MCF 10A (cell line): ENCODE measurements at regions not wholly inside any gene's neighbourhood (a gene's known extent, or its start where the extent isn't known, plus 50 kb on each side); places are given as distances from the start of the nearest gene placed in this dataset.

Experiments
- BruUV-seq: library from RNA; stranded (reverse); fragments of 400-500 nt; replicated peaks from 2 replicates; lab custom pipeline; 2021; lab: Mats Ljungman, UMichigan
- CTCF ChIA-PET: fragments of 300-600 bp; sonication (Branson Sonifier 250); formaldehyde crosslinking; extraction: SDS; loops from one replicate; lab custom pipeline; 2021; ENCODE audit warnings: antibody characterized with exemption, inconsistent platforms; lab: Yijun Ruan, JAX
- POLR2A ChIA-PET: fragments of 300-600, 350-650 bp; sonication (Branson Sonifier 250); formaldehyde crosslinking; extraction: SDS; loops from one replicate; lab custom pipeline; 2020; ENCODE audit warnings: antibody characterized with exemption, inconsistent platforms; lab: Yijun Ruan, JAX
- DNase-seq: peaks from one replicate; pipeline ENCODE4 v3.0.0-alpha.2; 2018; ENCODE audit not compliant: unreplicated experiment
- H3K27ac Mint-ChIP-seq: one replicate; pipeline ENCODE4 v1.8.0; 2022; ENCODE audit warnings: mild to moderate bottlenecking, low read depth, mixed read lengths; ENCODE audit not compliant: unreplicated experiment
- H3K27me3 Mint-ChIP-seq: one replicate; pipeline ENCODE4 v1.8.0; 2022; ENCODE audit warnings: mixed read lengths; ENCODE audit not compliant: insufficient read depth, unreplicated experiment
- H3K36me3 Mint-ChIP-seq: one replicate; pipeline ENCODE4 v1.8.0; 2022; ENCODE audit warnings: mild to moderate bottlenecking, moderate library complexity, mixed read lengths; ENCODE audit not compliant: insufficient read depth, unreplicated experiment
- H3K4me1 Mint-ChIP-seq: one replicate; pipeline ENCODE4 v1.8.0; 2022; ENCODE audit warnings: mixed read lengths; ENCODE audit not compliant: insufficient read depth, unreplicated experiment
- H3K4me3 Mint-ChIP-seq: one replicate; pipeline ENCODE4 v1.8.0; 2022; ENCODE audit warnings: mild to moderate bottlenecking, moderate library complexity, mixed read lengths; ENCODE audit not compliant: unreplicated experiment
- H3K9me3 Mint-ChIP-seq: one replicate; pipeline ENCODE4 v1.8.0; 2022; ENCODE audit warnings: mixed read lengths; ENCODE audit not compliant: unreplicated experiment
- CTCF ChIP-seq: fragments of 200-600 bp; IDR thresholded peaks from one replicate; pipeline ENCODE4 v1.8.0; 2022; ENCODE audit warnings: antibody characterized with exemption, mild to moderate bottlenecking; ENCODE audit not compliant: unreplicated experiment
- intact Hi-C: fragments of 100-400 bp; cut with micrococcal nuclease; formaldehyde crosslinking; loops from 2 replicates; pipeline ENCODE4 v1.14.1; 2022

DNA sequence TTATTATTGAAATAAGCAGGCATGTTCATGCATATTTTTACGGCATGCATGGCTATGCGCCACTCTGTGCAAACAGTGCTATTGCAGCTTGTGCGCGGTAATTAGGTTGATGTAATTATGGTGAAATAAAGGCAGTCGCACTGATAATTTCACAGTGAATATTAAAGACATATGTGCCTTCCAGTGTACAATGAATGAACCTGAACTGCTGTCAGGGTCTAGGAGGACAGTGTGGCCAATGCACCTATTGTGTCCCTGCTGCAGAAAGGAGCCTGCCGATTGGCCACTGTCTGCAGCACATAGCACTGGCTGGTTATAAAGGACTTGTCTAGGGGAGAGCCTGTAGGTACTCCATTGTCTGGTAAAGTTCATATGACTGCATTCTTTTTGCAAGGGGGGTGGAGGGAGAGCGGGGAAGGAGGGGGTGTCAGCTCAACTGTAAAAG is 340.4 kb downstream of the USP25 start:
- intact Hi-C loops = loop anchor here (10.0 kb wide), 1 partner anchor 975 kb away; no protein-coding TSS in a partner anchor
- no peak for TF ChIP-seq CTCF
- Mint-ChIP-seq H3K27ac (no peak overlapping the region), H3K36me3 (no peaks in the 10 kb centered on the region), H3K4me1 (no peaks in the 10 kb centered on the region), H3K9me3 (no peaks in the 10 kb centered on the region), H3K27me3 (peaks cover 34% of the 10 kb centered on the region), H3K4me3 (no peak overlapping the region)
- POLR2A ChIA-PET = no interaction called here
- CTCF ChIA-PET = interaction anchor here (0.6 kb wide), 1 partner anchor 26 kb away, joined by 3 read pairs; no protein-coding TSS in a partner anchor
- no TSS peak for BruUV-seq
- DNase-seq = no peak

- H3K4me3 Mint-ChIP-seq = no peak overlapping the region
- peaks cover 28% of the 10 kb centered on the region for H3K27me3 Mint-ChIP-seq
- POLR2A ChIA-PET = no interaction called here
- TF ChIP-seq CTCF = no peak
- no peak overlapping the region for H3K27ac Mint-ChIP-seq
- H3K4me1 Mint-ChIP-seq = no peaks in the 10 kb centered on the region
- no peak for DNase-seq
- no peaks in the 10 kb centered on the region for H3K36me3 Mint-ChIP-seq
- intact Hi-C loops = loop anchor here (10.0 kb wide), 1 partner anchor 974 kb away; no protein-coding TSS in a partner anchor
- no TSS peak for BruUV-seq
- H3K9me3 Mint-ChIP-seq = no peaks in the 10 kb centered on the region
- CTCF ChIA-PET = interaction anchor here (1.6 to 1.7 kb wide), 2 partner anchors 11 to 69 kb away, joined by 3 to 5 read pairs; no protein-coding TSS in a partner anchor
Measured at GRCh38 chr21:16071092-16071491, 341.3 kb downstream of the USP25 start.

DNA sequence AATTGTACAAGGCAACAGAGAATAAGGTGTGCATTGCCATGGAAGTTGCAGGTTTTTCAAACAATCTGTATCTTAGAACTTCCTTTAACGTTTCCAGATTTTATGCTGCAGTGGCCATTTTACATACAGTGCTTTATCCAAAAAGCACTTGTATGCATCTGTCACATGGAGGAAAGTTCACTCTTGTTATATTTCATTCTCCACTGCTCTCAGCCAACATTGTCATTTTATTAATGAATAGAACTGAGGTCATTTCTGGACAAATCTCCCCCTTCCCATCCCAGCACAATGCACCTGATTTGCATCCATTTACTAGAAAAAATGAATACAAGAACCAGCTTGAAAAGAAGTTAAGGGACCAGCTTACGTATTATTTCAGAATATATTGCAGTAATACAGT is 342.0 kb downstream of the USP25 start:
- no peaks in the 10 kb centered on the region for H3K9me3 Mint-ChIP-seq
- H3K27ac Mint-ChIP-seq = no peak overlapping the region
- H3K36me3 Mint-ChIP-seq = no peaks in the 10 kb centered on the region
- CTCF ChIA-PET = interaction anchor here (0.5 to 1.7 kb wide), 4 partner anchors 10 to 291 kb away, joined by 3 to 5 read pairs (median 4); no protein-coding TSS in a partner anchor
- TF ChIP-seq CTCF = no peak
- BruUV-seq = no TSS peak
- no peaks in the 10 kb centered on the region for H3K4me1 Mint-ChIP-seq
- intact Hi-C loops = loop anchor here (10.0 kb wide), 1 partner anchor 973 kb away; no protein-coding TSS in a partner anchor
- POLR2A ChIA-PET = no interaction called here
- peaks cover 28% of the 10 kb centered on the region for H3K27me3 Mint-ChIP-seq
- no peak overlapping the region for H3K4me3 Mint-ChIP-seq
- no peak for DNase-seq

DNA sequence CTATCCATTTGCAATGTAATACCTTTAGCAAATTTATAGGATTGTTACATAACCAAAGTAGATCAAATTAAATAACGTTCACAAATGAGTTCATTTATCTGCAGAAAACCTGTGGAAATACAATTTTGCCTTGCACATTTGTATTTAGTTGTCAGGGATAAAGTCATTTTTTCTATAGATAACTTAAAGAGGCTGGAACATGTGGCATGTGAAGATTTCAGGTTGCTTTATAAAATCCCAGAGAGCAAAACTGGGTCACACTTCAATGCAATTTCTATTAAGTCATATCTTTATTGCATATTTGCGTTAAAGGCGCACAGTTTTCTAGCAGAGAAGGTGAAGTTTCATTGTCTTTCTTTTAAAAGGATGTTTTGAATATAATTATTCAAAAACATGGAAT is 342.4 kb downstream of the USP25 start:
- H3K4me1 Mint-ChIP-seq = no peaks in the 10 kb centered on the region
- H3K4me3 Mint-ChIP-seq = no peak overlapping the region
- no TSS peak for BruUV-seq
- ChIA-PET POLR2A (no interaction called here), CTCF (interaction anchor here (0.5 to 1.7 kb wide), 5 partner anchors 10 to 258 kb away, joined by 3 to 5 read pairs (median 4); no protein-coding TSS in a partner anchor)
- DNase-seq = no peak
- intact Hi-C loops = loop anchor here (10.0 kb wide), 1 partner anchor 973 kb away; no protein-coding TSS in a partner anchor
- no peaks in the 10 kb centered on the region for H3K9me3 Mint-ChIP-seq
- TF ChIP-seq CTCF = no peak
- H3K27ac Mint-ChIP-seq = no peak overlapping the region
- no peaks in the 10 kb centered on the region for H3K36me3 Mint-ChIP-seq
- H3K27me3 Mint-ChIP-seq = peaks cover 28% of the 10 kb centered on the region
